GM12892 (cell line): ENCODE measurements at regions not wholly inside any gene's neighbourhood (a gene's known extent, or its start where the extent isn't known, plus 50 kb on each side); places are given as distances from the start of the nearest gene placed in this dataset.

Source experiments
- POLR2A ChIP-seq: IDR thresholded peaks from 2 replicates; pipeline ENCODE4 v1.6.1; 2011; ENCODE audit warnings: low read depth, low read length, control low read depth
- TAF1 ChIP-seq: IDR thresholded peaks from 2 replicates; pipeline ENCODE4 v1.6.1; 2011; ENCODE audit warnings: low read depth, mild to moderate bottlenecking, control low read depth, low read length, borderline replicate concordance

DNA sequence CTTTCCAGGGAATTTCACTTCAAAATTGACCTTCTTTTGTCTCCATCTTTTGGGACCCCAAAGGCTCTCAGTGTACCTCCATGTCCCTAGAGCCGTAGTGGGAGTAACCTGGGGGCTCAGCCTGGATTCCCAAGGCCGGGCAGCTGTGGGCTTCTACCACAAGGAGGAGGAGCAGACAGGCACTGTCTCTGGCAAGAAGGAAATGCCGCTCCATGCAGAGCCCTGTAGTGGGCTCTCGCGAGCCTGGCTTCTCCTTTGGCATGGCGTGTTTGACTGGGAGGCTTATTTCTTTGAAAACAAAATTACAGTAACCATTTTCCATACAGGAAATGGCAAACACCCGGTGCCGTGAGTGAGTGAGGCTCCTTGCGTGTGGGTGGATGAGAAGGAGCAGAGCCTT is 76.8 kb upstream of the FAM180A start:
- no peak for TF ChIP-seq POLR2A
- no peak for TF ChIP-seq TAF1
